ENCODE measurements at regions not wholly inside any gene's neighbourhood (a gene's known extent, or its start where the extent isn't known, plus 50 kb on each side); places are given as distances from the start of the nearest gene placed in this dataset.
A peak's percentile ranks its signal among the peaks of the same experiment; 100 is the strongest.

DNA sequence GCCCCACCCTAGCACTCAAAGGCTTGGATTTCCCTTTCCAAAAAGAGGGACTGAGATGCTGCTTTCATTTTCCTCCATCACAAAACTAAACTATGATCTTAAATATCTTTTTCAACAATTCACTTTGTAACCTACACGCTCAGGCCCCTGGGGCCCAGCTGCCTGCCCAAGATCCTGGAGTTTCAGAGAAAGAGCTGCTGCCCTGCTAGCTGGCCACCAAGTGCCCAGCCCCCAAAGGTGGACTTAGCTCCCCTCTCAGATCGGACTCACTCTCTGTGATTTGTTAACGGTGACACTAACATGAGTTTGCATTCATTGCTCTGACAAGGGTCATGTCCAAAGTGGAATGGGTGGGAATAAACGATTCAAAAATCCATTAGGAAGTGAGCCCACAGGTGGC is 119.6 kb upstream of the SMAD3 start:
- no peak for DNase-seq (ENCODE audit: low spot score)

DNA sequence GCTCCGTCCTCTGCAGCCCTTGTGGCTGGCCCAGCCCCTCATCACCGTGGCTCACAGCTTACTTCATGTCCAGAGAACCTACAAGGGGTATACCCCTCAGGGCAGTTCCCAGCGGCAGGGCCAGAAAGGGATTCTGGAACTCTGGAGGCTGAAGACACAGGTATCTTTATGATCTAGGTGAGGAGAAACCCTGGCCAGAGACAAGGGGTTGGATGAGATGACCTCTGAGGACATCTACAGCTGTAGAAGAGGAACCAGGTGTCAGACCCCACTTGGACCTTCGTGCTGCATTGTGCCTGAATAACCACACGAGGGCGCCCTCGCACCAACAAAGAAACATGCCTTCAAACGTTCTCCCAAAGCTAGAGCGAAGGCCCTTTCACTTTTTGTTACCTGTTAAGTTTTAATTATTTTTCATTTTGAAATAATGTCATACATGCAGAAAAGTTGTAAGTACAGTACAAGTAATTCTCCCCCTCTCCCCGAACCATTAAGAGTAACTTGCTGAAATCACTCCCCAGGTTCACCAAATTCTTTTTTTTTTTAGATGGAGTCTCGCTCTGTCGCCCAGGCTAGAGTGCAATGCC is 118.7 kb upstream of the SMAD3 start:
- DNase-seq (ENCODE audit: low spot score) = peak; percentile 82

DNA sequence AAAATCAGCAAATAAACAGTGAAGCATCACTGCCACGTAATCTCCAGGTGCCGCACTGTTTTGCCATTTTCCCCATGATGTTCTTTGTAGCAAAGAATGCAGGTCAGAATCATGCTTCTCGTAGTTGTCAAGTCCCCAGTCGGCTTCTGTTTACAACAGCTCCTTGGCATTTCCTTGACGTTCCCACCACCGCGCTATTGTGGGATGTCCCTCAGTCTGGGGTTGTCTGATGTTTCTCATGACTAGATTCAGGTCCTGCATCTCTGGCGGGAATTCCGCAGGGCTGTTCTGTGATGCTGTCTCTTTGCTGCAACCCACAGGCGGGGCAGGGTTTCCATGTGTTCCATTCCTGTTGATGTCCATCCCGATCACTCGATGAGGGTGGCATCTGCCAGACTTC is 117.9 kb upstream of the SMAD3 start:
- DNase-seq (ENCODE audit: low spot score) = no peak

- no peak for DNase-seq (ENCODE audit: low spot score)
Measured at GRCh38 chr15:66948294-66948693, 117.1 kb upstream of the SMAD3 start.

DNA sequence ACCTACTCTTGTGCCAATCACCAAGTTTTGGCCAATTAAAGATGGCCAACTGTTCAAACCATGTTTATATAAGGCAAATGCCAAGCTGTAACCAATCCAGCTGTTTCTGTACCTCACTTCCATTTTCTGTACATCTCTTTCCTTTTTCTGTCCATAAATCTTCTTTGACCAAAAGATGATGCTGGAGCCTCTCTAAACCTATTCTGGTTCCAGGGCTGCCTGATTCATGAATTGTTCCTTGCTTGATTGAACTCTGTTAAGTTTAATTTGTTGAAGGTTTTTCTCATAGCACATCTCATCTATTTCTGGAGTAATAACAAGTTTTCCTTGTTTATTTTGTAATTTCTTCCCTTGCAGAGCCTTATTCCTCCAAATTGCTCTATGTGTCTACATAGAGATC is 115.3 kb upstream of the SMAD3 start:
- no peak for DNase-seq (ENCODE audit: low spot score)

DNA sequence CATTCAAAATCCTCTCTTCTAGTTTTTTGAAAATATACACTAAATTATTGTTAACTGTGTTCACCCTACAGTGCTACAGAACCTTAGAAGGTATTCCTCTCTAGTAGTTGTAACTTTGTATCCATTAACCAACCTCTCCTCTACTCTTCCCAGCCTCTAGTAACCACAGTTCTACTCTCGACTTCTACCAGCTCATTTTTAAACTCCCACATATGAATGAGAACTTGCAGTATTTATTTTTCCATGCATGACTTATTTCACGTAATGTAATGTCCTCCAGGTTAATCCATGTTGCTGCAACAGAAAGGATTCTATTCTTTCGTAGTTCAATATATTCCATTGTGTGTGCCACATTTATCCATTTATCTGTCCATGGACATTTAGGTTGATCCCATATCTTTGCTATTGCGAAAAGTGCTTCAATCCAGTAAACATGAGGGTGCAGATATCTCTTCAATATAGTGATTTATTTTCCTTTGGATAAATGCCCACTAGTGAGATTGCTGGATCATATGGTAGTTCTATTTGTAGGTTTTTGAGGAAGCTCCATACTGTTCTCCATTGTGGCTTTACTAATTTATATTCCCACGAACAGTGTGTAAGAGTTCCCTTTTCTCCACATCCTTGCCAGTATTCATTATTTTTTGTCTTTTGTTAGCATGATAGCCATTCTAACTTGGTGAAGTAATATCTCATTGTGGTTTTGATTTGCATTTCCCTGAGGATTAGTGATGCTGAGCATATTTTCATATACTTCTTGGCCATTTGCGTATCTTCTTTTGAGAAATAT is 113.7 kb upstream of the SMAD3 start:
- DNase-seq (ENCODE audit: low spot score) = no peak

- DNase-seq (ENCODE audit: low spot score) = no peak
Measured at GRCh38 chr15:66952756-66953522, 112.5 kb upstream of the SMAD3 start.

DNA sequence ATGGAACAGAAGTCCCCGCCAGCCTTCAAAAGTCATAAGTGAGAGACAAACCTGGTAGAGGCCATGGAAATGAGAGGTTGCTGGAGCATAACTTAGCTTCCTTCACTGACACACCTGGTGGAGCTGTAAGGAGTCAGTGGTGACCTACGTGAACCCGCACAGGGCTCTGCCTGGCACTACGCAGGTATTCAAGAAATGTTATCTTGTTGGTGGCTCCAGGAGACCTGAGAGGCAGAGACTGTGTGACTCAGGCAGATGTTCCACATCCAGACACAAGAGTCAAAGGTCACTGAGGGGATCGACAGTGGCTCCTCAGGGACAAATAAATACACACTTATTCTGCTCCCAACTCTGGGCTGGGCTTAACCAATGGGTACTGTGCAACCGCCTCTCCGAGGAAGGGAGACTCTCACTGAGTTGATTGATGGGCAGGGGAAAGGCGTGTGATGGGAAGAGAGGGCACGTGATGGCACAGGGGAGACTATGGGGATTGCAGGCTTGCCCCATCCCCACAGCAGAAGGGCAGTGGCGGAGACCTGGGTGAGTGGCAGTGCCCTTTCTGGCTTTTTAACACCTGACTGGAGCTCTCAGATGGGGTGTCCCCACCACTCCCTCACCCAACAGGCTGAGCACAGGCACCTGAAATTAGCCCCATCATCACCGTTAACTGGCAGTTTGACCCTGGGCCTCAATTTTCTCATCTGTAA is 111.7 kb upstream of the SMAD3 start:
- DNase-seq (ENCODE audit: low spot score) = no peak

DNA sequence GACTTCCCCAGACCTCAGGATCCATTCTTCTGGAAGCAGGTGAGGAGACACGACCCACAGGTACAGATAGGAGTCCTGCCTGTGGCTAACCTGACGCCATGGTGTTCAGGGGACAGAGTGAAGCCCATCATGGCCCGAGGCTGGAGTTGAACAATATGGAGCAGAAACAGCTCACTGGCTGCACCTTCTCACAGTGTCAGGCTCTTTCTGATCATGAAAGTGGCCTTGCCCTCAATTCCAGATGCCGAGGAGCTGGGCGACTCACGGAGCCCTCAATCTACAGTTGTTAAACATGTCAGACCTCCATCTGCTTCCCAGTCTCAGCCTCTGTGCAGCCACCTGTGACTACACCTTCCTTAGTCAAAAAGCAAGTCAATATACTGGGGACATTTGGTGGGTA is 110.8 kb upstream of the SMAD3 start:
- no peak for DNase-seq (ENCODE audit: low spot score)

DNA sequence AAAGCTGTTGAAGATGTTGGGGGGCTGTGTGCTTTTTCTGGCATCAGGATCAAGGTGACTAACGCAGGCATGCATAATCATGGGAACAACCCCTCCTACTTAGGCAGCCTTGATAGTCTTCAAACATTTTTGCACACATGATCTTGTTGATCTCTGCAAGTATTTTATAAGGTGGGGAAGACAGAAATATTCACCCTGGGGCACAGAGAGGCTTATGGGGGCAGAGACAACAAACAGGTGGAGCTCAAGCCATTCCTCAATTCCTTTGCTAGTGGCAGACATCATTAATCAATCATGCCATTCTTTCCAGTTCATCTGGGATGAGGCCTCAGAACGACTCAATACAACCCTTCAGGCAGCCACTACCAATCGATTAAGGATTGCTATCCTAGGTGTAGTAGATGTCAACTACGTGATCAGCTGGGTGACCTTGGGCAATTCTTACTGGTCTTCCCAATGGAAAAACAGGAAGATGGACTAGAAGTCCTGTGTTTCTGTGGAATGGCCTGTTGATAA is 110.3 kb upstream of the SMAD3 start:
- no peak for DNase-seq (ENCODE audit: low spot score)

- DNase-seq (ENCODE audit: low spot score) = no peak
Measured at GRCh38 chr15:66955871-66956585, 109.4 kb upstream of the SMAD3 start.

DNA sequence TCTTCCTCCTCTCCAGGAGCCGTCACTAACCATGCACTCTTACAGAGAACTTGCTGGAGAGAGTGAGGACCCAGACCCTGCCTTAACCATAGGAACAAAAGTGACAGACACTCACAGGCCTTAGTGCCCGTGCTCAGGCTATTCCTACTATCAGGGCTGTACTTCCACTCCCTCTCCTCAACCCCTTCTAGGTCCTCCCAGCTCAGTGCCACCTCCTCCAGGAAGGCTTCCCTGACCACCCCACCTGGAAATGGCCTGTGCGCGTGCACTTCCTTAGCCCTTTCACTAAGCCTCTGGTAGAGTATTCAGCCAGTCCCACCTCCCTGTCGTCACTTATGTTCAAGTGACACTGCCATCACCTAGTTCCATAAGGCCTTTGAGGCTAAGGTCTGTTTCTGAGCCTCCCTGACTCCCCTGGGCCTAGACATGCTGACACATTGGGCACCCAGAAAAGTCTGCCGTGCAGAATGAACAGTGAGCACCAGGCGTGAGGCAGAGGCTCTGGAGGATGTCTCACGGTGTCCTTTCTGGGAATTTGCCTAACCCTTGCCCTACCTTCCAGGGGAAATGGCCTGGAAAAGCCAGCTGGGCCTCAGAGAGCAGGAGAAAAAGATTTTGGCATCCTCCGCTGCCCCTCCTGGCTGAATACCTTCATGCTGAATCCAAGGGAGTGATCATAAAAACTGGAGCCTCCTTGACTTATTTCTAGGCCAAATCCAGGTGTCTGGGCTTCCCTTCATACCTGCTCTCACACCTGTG is 108.6 kb upstream of the SMAD3 start:
- DNase-seq (ENCODE audit: low spot score) = no peak

DNA sequence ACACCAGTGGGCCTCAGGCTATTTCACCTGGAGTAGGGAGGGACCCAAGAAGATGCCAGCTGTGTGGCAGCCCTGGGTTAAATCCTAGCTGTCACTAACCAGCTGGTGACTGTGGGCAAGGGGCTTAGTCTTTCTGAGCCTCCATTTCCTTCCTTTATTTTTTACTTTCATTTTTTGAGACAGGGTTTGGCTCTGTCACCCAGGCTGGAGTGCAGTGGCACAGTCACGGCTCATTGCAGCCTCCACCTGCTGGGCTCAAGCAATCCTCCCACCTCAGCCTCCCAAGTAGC is 108.0 kb upstream of the SMAD3 start:
- DNase-seq (ENCODE audit: low spot score) = no peak

GRCh38 chr15:66959066-66959465 is 106.3 kb upstream of the SMAD3 start:
- DNase-seq (ENCODE audit: low spot score) = peak; percentile 27

DNA sequence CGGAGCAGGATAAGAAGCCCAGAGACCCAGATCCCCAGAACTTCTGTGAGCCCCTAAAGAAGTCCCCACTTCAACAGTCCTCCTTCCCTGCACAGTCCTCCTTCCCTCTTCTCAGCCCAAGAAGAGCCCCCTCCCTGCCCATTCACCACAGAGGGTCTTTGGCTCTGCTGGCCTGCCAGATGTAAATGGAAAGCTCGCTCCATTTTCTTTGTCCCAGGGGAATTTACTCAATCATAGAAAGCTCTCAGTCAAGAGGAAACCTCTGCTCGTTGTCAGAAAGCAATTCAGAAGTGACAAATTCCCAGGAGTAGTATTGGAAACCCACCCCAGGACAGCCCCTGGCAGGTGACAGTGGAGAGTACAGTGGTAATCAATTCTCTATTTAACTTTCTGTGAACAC is 105.5 kb upstream of the SMAD3 start:
- DNase-seq (ENCODE audit: low spot score) = peak; percentile 32

DNA sequence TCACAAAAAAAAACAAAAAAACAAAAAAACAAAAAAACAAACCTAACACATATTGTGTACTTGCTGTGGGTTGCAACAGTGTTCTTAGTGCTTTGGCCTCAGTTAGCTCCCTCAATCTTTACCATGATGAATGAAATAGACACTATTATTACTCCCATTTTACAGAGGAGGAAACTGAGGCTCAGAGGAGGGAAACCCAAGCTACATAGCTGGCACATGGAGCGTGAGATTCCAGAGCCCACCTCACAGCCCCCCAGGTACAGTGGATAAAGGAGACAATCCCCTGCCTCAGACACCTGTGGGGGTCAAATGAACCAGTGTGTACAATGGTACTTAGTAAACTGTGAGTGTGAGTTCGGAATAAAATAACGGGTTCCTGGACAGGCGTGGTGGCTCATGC is 104.9 kb upstream of the SMAD3 start:
- no peak for DNase-seq (ENCODE audit: low spot score)

DNA sequence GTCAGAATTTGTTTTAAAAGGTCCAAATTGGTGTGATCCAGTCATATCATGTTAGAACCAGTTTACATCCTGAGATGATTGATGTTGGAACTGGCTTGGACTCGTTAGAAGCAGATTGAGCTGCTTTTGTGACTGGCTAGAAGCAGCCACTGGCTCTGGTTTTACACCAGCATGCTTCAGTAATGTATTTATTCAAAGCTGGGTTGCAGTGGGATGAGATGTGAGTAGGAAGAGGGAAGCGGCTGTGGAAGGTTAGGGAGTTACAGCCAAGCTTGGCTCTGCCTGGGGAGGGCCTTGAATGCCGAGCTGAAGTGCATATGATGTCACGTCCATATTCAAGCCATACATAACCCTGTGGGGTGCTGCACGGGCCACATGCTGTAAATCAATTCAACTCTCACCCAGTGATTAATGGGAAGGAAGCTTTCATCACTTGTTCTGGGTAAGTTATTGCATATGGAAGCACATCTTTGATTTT is 104.0 kb upstream of the SMAD3 start:
- DNase-seq (ENCODE audit: low spot score) = peak; percentile 30

DNA sequence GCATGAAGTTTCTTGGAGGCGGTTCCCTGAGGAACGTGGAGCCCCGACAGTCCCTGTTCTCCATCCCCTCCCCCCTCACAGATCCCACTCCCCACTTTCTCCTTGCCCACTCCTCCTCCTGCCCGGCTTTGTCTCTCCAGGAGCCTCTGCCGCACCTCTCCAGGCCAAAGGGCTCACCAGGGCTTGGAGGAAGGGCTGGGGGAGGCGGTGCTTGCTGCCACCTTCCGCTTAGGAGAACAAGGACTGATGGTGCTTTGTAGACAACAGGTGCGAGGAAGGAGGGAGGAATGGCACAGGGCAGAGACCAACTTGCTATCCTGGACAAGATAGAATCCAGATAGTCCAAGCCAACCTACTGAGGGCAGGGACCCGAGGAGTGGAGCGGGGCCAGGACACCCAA is 103.5 kb upstream of the SMAD3 start:
- peak; percentile 32 for DNase-seq (ENCODE audit: low spot score)

GRCh38 chr15:66962522-66962921 is 102.9 kb upstream of the SMAD3 start:
- no peak for DNase-seq (ENCODE audit: low spot score)

DNA sequence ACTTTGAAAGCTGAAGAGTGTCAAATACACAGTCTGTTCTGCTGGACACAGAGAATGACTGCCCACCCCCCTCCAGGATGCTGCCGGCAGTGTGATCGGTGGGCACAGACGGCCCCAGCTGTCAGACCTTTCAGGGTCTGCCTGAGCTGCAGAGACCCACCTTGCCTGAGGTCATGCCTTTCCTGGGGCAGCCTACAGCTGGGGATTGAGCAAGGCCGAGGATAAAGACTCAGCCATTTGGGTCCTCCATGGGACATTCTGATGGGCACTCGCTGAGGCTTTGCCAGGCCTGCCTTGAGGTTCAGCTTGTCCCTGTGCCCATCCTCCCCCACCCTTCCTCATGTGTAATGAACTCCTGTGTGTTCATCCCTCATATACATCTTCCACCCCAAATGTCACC is 102.3 kb upstream of the SMAD3 start:
- no peak for DNase-seq (ENCODE audit: low spot score)

GRCh38 chr15:66963710-66964109 is 101.7 kb upstream of the SMAD3 start:
- no peak for DNase-seq (ENCODE audit: low spot score)

Data from ecto neural progenitor cell (in vitro differentiated cells).